ENCODE measurements at regions not wholly inside any gene's neighbourhood (a gene's known extent, or its start where the extent isn't known, plus 50 kb on each side); places are given as distances from the start of the nearest gene placed in this dataset.
A peak's percentile ranks its signal among the peaks of the same experiment; 100 is the strongest.
"Not testable (repeated sequence)": the region's sequence is repeated elsewhere in the genome, so short reads cannot be mapped to it uniquely, and the experiment has no call there.

GRCh38 chr13:65378943-65379519 is 1851.1 kb downstream of the PCDH9 start:
- peak; percentile 24 for DNase-seq (ENCODE audit: low read depth, low spot score)
- in situ Hi-C loops (cut with HindIII; ENCODE audit: low pct_unique_long_range_greater_than_20kb, low sequenced_read_pairs): no loop called here

- DNase-seq (ENCODE audit: low read depth, low spot score): no peak
Observed at GRCh38 chr13:65378484-65378883, 1851.7 kb downstream of the PCDH9 start.

GRCh38 chr13:65368832-65369231 is 1861.3 kb downstream of the PCDH9 start:
- in situ Hi-C loops (cut with HindIII; ENCODE audit: low pct_unique_long_range_greater_than_20kb, low sequenced_read_pairs): no loop called here
- DNase-seq (ENCODE audit: low read depth, low spot score): no peak

More at GRCh38 chr13:65378484-65378883, 1851.7 kb downstream of the PCDH9 start:
- in situ Hi-C loops (cut with HindIII; ENCODE audit: low pct_unique_long_range_greater_than_20kb, low sequenced_read_pairs): no loop called here

- no peak for DNase-seq (ENCODE audit: low read depth, low spot score)
- in situ Hi-C loops (cut with HindIII; ENCODE audit: low pct_unique_long_range_greater_than_20kb, low sequenced_read_pairs): no loop called here
Observed at GRCh38 chr13:65353951-65354350, 1876.2 kb downstream of the PCDH9 start.

GRCh38 chr13:65353150-65353549 is 1877.0 kb downstream of the PCDH9 start:
- in situ Hi-C loops (cut with HindIII; ENCODE audit: low pct_unique_long_range_greater_than_20kb, low sequenced_read_pairs); DNase-seq (ENCODE audit: low read depth, low spot score): not testable (repeated sequence)

GRCh38 chr13:65347420-65348030 is 1882.6 kb downstream of the PCDH9 start:
- no peak for DNase-seq (ENCODE audit: low read depth, low spot score)
- in situ Hi-C loops (cut with HindIII; ENCODE audit: low pct_unique_long_range_greater_than_20kb, low sequenced_read_pairs): no loop called here

GRCh38 chr13:65343898-65344663 is 1886.1 kb downstream of the PCDH9 start:
- DNase-seq (ENCODE audit: low read depth, low spot score): no peak
- in situ Hi-C loops (cut with HindIII; ENCODE audit: low pct_unique_long_range_greater_than_20kb, low sequenced_read_pairs): no loop called here

- DNase-seq (ENCODE audit: low read depth, low spot score): no peak
- in situ Hi-C loops (cut with HindIII; ENCODE audit: low pct_unique_long_range_greater_than_20kb, low sequenced_read_pairs): no loop called here
Observed at GRCh38 chr13:65342541-65343337, 1887.4 kb downstream of the PCDH9 start.

GRCh38 chr13:65339241-65339640 is 1890.9 kb downstream of the PCDH9 start:
- no peak for DNase-seq (ENCODE audit: low read depth, low spot score)
- in situ Hi-C loops (cut with HindIII; ENCODE audit: low pct_unique_long_range_greater_than_20kb, low sequenced_read_pairs): no loop called here

GRCh38 chr13:65336916-65337315 is 1893.2 kb downstream of the PCDH9 start:
- in situ Hi-C loops (cut with HindIII; ENCODE audit: low pct_unique_long_range_greater_than_20kb, low sequenced_read_pairs): no loop called here
- DNase-seq (ENCODE audit: low read depth, low spot score): no peak

GRCh38 chr13:65336087-65336749 is 1893.9 kb downstream of the PCDH9 start:
- in situ Hi-C loops (cut with HindIII; ENCODE audit: low pct_unique_long_range_greater_than_20kb, low sequenced_read_pairs): no loop called here
- no peak for DNase-seq (ENCODE audit: low read depth, low spot score)

GRCh38 chr13:65330691-65331090 is 1899.4 kb downstream of the PCDH9 start:
- no peak for DNase-seq (ENCODE audit: low read depth, low spot score)
- in situ Hi-C loops (cut with HindIII; ENCODE audit: low pct_unique_long_range_greater_than_20kb, low sequenced_read_pairs): no loop called here

GRCh38 chr13:65330287-65330686 is 1899.8 kb downstream of the PCDH9 start:
- in situ Hi-C loops (cut with HindIII; ENCODE audit: low pct_unique_long_range_greater_than_20kb, low sequenced_read_pairs): no loop called here
- DNase-seq (ENCODE audit: low read depth, low spot score): no peak

GRCh38 chr13:65323192-65323591 is 1906.9 kb downstream of the PCDH9 start:
- DNase-seq (ENCODE audit: low read depth, low spot score); in situ Hi-C loops (cut with HindIII; ENCODE audit: low pct_unique_long_range_greater_than_20kb, low sequenced_read_pairs): not testable (repeated sequence)

- DNase-seq (ENCODE audit: low read depth, low spot score); in situ Hi-C loops (cut with HindIII; ENCODE audit: low pct_unique_long_range_greater_than_20kb, low sequenced_read_pairs): not testable (repeated sequence)
Observed at GRCh38 chr13:65321423-65321822, 1908.7 kb downstream of the PCDH9 start.

GRCh38 chr13:65314008-65314407 is 1916.1 kb downstream of the PCDH9 start:
- in situ Hi-C loops (cut with HindIII; ENCODE audit: low pct_unique_long_range_greater_than_20kb, low sequenced_read_pairs): no loop called here

GRCh38 chr13:65310663-65311328 is 1919.3 kb downstream of the PCDH9 start:
- in situ Hi-C loops (cut with HindIII; ENCODE audit: low pct_unique_long_range_greater_than_20kb, low sequenced_read_pairs): no loop called here
- DNase-seq (ENCODE audit: low read depth, low spot score): no peak

More at GRCh38 chr13:65314008-65314407, 1916.1 kb downstream of the PCDH9 start:
- no peak for DNase-seq (ENCODE audit: low read depth, low spot score)

All from SK-MEL-5 (cell line).